Progenitor cell of endocrine pancreas (in vitro differentiated cells): ENCODE measurements at regions not wholly inside any gene's neighbourhood (a gene's known extent, or its start where the extent isn't known, plus 50 kb on each side); places are given as distances from the start of the nearest gene placed in this dataset.
"Not testable (repeated sequence)": the region's sequence is repeated elsewhere in the genome, so short reads cannot be mapped to it uniquely, and the experiment has no call there.

Experiments
- DNase-seq: peaks from one replicate; pipeline ENCODE4 v3.0.0; 2021; ENCODE audit warnings: low spot score; ENCODE audit not compliant: unreplicated experiment
- H3K27ac Mint-ChIP-seq: 2 replicates; pipeline ENCODE4 v1.8.0; 2021; ENCODE audit warnings: mild to moderate bottlenecking, moderate library complexity, mixed read lengths
- H3K27me3 Mint-ChIP-seq: 2 replicates; pipeline ENCODE4 v1.8.0; 2021; ENCODE audit warnings: mixed read lengths
- H3K36me3 Mint-ChIP-seq: 2 replicates; pipeline ENCODE4 v1.8.0; 2022; ENCODE audit warnings: mixed read lengths; ENCODE audit not compliant: insufficient read depth
- H3K4me1 Mint-ChIP-seq: 2 replicates; pipeline ENCODE4 v1.8.0; 2021; ENCODE audit warnings: low read depth, mixed read lengths
- H3K4me3 Mint-ChIP-seq: 2 replicates; pipeline ENCODE4 v1.8.0; 2021; ENCODE audit warnings: low read depth, mild to moderate bottlenecking, moderate library complexity, mixed read lengths
- H3K9me3 Mint-ChIP-seq: 2 replicates; pipeline ENCODE4 v1.8.0; 2021; ENCODE audit warnings: low read depth, mixed read lengths
- TF ChIP-seq, protein P1 (sequence below): fragments of 200-600 bp; sonication (generic); IDR thresholded peaks from one replicate; pipeline ENCODE4 v1.5.0; 2021; ENCODE audit warnings: antibody characterized with exemption, mild to moderate bottlenecking; ENCODE audit not compliant: unreplicated experiment

GRCh38 chr5:103866169-103866568, 303.6 kb upstream of the NUDT12 start:
- no peak overlapping the region for H3K27ac Mint-ChIP-seq
- no peaks in the 10 kb centered on the region for H3K27me3 Mint-ChIP-seq
- H3K4me3 Mint-ChIP-seq: no peak overlapping the region
- H3K4me1 Mint-ChIP-seq: peaks cover 1% of the 10 kb centered on the region
- no peaks in the 10 kb centered on the region for H3K9me3 Mint-ChIP-seq
- TF ChIP-seq, protein P1, sequence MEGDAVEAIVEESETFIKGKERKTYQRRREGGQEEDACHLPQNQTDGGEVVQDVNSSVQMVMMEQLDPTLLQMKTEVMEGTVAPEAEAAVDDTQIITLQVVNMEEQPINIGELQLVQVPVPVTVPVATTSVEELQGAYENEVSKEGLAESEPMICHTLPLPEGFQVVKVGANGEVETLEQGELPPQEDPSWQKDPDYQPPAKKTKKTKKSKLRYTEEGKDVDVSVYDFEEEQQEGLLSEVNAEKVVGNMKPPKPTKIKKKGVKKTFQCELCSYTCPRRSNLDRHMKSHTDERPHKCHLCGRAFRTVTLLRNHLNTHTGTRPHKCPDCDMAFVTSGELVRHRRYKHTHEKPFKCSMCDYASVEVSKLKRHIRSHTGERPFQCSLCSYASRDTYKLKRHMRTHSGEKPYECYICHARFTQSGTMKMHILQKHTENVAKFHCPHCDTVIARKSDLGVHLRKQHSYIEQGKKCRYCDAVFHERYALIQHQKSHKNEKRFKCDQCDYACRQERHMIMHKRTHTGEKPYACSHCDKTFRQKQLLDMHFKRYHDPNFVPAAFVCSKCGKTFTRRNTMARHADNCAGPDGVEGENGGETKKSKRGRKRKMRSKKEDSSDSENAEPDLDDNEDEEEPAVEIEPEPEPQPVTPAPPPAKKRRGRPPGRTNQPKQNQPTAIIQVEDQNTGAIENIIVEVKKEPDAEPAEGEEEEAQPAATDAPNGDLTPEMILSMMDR: no peak
- H3K36me3 Mint-ChIP-seq: no peaks in the 10 kb centered on the region
- DNase-seq: no peak

- Mint-ChIP-seq H3K4me1 (peaks cover 4% of the 10 kb centered on the region), H3K9me3 (peaks cover 6% of the 10 kb centered on the region), H3K27ac (no peak overlapping the region), H3K36me3 (no peaks in the 10 kb centered on the region), H3K4me3 (no peak overlapping the region), H3K27me3 (no peaks in the 10 kb centered on the region)
- no peak for DNase-seq
- TF ChIP-seq, protein P1: no peak
Measured at GRCh38 chr5:103862398-103862797, 299.8 kb upstream of the NUDT12 start.

GRCh38 chr5:103860327-103860726, 297.7 kb upstream of the NUDT12 start:
- Mint-ChIP-seq H3K4me1 (peaks cover 4% of the 10 kb centered on the region), H3K36me3 (no peaks in the 10 kb centered on the region)

GRCh38 chr5:103858367-103858766, 295.8 kb upstream of the NUDT12 start:
- H3K4me1 Mint-ChIP-seq, H3K27ac Mint-ChIP-seq, H3K9me3 Mint-ChIP-seq, DNase-seq, H3K27me3 Mint-ChIP-seq, H3K4me3 Mint-ChIP-seq, H3K36me3 Mint-ChIP-seq: not testable (repeated sequence)

More at GRCh38 chr5:103860327-103860726, 297.7 kb upstream of the NUDT12 start:
- TF ChIP-seq, protein P1: no peak
- Mint-ChIP-seq H3K27ac (no peak overlapping the region), H3K27me3 (no peaks in the 10 kb centered on the region), H3K9me3 (peaks cover 9% of the 10 kb centered on the region), H3K4me3 (no peak overlapping the region)
- DNase-seq: no peak

DNA sequence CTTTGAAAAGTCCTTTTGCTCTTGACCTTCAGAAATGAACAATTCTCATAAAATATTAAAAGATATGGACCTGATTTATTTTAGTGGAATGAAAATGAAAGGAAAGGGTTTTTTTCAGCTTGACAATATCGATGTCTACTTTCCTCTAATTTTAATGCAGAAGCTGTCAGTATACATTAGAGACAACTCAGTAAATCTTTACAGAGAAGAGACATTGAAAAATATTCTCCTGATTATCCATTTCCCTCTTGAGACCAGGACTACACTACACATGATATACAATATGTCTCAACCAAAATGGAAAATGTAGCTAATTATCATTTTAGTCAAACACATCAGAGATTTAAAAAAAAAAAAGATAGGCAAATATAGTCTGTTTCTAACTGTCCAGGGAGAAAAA, 288.5 kb upstream of the NUDT12 start:
- Mint-ChIP-seq H3K36me3 (no peaks in the 10 kb centered on the region), H3K4me3 (no peak overlapping the region), H3K27me3 (no peaks in the 10 kb centered on the region), H3K9me3 (no peaks in the 10 kb centered on the region), H3K4me1 (no peaks in the 10 kb centered on the region), H3K27ac (no peak overlapping the region)
- TF ChIP-seq, protein P1: no peak
- DNase-seq: no peak

- Mint-ChIP-seq H3K27me3 (no peaks in the 10 kb centered on the region), H3K27ac (no peak overlapping the region), H3K4me3 (no peak overlapping the region), H3K36me3 (no peaks in the 10 kb centered on the region), H3K9me3 (no peaks in the 10 kb centered on the region), H3K4me1 (no peaks in the 10 kb centered on the region)
- no peak for DNase-seq
- TF ChIP-seq, protein P1: no peak
Measured at GRCh38 chr5:103849934-103850333, 287.3 kb upstream of the NUDT12 start.
